GM23338 (cell line): ENCODE measurements at regions not wholly inside any gene's neighbourhood (a gene's known extent, or its start where the extent isn't known, plus 50 kb on each side); places are given as distances from the start of the nearest gene placed in this dataset.
A peak's percentile ranks its signal among the peaks of the same experiment; 100 is the strongest.

Experiments
- ATAC-seq: fragments of 200-7000 bp; cut with Tn5 transposase; 3 replicates; pipeline ENCODE4 v1.9.1; 2020
- DNase-seq: peaks from one replicate; pipeline ENCODE4 v3.0.0-alpha.2; 2015; ENCODE audit warnings: low spot score
- H2AFZ ChIP-seq: fragments of 200-600 bp; sonication (generic); 2 replicates; pipeline ENCODE4 v1.8.0; 2016; ENCODE audit warnings: antibody characterized with exemption, mild to moderate bottlenecking, moderate library complexity
- H3F3A ChIP-seq: fragments of 200-600 bp; sonication (generic); replicated peaks from 2 replicates; pipeline ENCODE4 v1.8.0; 2017; ENCODE audit warnings: antibody characterized with exemption, mixed run types, low read depth
- H3K27ac ChIP-seq: fragments of 200-600 bp; sonication (generic); 2 replicates; pipeline ENCODE4 v1.6.1; 2016; ENCODE audit warnings: low read depth
- H3K27me3 ChIP-seq: fragments of 200-600 bp; sonication (generic); 2 replicates; pipeline ENCODE4 v1.8.0; 2016; ENCODE audit warnings: mild to moderate bottlenecking, mixed run types, moderate library complexity; ENCODE audit not compliant: insufficient read depth
- H3K36me3 ChIP-seq: fragments of 200-600 bp; sonication (generic); 2 replicates; pipeline ENCODE4 v1.8.0; 2016; ENCODE audit warnings: mild to moderate bottlenecking; ENCODE audit not compliant: insufficient read depth
- H3K4me1 ChIP-seq: fragments of 200-600 bp; sonication (generic); 2 replicates; pipeline ENCODE4 v1.8.0; 2016; ENCODE audit warnings: mild to moderate bottlenecking, moderate library complexity; ENCODE audit not compliant: insufficient read depth
- H3K4me2 ChIP-seq: fragments of 200-600 bp; sonication (generic); 2 replicates; pipeline ENCODE4 v1.7.1; 2017; ENCODE audit warnings: mixed run types
- H3K4me3 ChIP-seq: fragments of 200-600 bp; sonication (generic); 2 replicates; pipeline ENCODE4 v1.6.1; 2016; ENCODE audit warnings: mixed run types
- H3K79me2 ChIP-seq: fragments of 200-600 bp; sonication (generic); replicated peaks from 2 replicates; pipeline ENCODE4 v1.8.0; 2017; ENCODE audit warnings: mild to moderate bottlenecking; ENCODE audit not compliant: insufficient read depth
- H3K9me2 ChIP-seq: fragments of 200-600 bp; sonication (generic); 2 replicates; pipeline ENCODE4 v1.8.0; 2017; ENCODE audit not compliant: insufficient read depth
- H4K20me1 ChIP-seq: fragments of 200-600 bp; sonication (generic); replicated peaks from 2 replicates; pipeline ENCODE4 v1.8.0; 2017; ENCODE audit warnings: mild to moderate bottlenecking; ENCODE audit not compliant: insufficient read depth
- H3K27ac Mint-ChIP-seq: 2 replicates; pipeline ENCODE4 v1.8.0; 2020; ENCODE audit warnings: inconsistent platforms, mild to moderate bottlenecking, moderate library complexity, mixed read lengths
- H3K27me3 Mint-ChIP-seq: 3 replicates; pipeline ENCODE4 v1.8.0; 2022; ENCODE audit warnings: low read depth, mild to moderate bottlenecking, moderate library complexity, mixed read lengths, inconsistent platforms; ENCODE audit not compliant: insufficient read depth, poor library complexity
- H3K36me3 Mint-ChIP-seq: 3 replicates; pipeline ENCODE4 v1.8.0; 2021; ENCODE audit warnings: low read depth, mild to moderate bottlenecking, inconsistent platforms, moderate library complexity, mixed read lengths
- H3K4me1 Mint-ChIP-seq: 3 replicates; pipeline ENCODE4 v1.8.0; 2020; ENCODE audit warnings: mild to moderate bottlenecking, inconsistent platforms, mixed read lengths
- H3K4me3 Mint-ChIP-seq: 3 replicates; pipeline ENCODE4 v1.8.0; 2021; ENCODE audit warnings: moderate library complexity, mild to moderate bottlenecking, inconsistent platforms, mixed read lengths
- H3K9me3 Mint-ChIP-seq: 3 replicates; pipeline ENCODE4 v1.8.0; 2020; ENCODE audit warnings: moderate library complexity, mild to moderate bottlenecking, inconsistent platforms, mixed read lengths
- CREB1 ChIP-seq: fragments of 250-450 bp; sonication (Bioruptor Pico); IDR thresholded peaks from 2 replicates; pipeline ENCODE4 v1.5.0; 2020; ENCODE audit warnings: low read depth, mild to moderate bottlenecking, moderate library complexity
- EZH2phosphoT487 ChIP-seq: fragments of 200-600 bp; sonication (generic); IDR thresholded peaks from one replicate; pipeline ENCODE4 v1.8.1; 2018; ENCODE audit warnings: antibody characterized with exemption; ENCODE audit not compliant: unreplicated experiment
- REST ChIP-seq: IDR thresholded peaks from one replicate; pipeline ENCODE4 v1.6.1; 2018; ENCODE audit warnings: antibody characterized with exemption; ENCODE audit not compliant: unreplicated experiment
- STAT1 ChIP-seq: IDR thresholded peaks from one replicate; pipeline ENCODE4 v1.6.1; 2016; ENCODE audit warnings: antibody characterized with exemption; ENCODE audit not compliant: unreplicated experiment
- ZNF114 ChIP-seq: fragments of 250-450 bp; sonication (Bioruptor Pico); IDR thresholded peaks from 2 replicates; pipeline ENCODE4 v1.5.0; 2020; ENCODE audit warnings: mild to moderate bottlenecking, moderate library complexity
- ZNF331 ChIP-seq: fragments of 250-450 bp; sonication (Bioruptor Pico); IDR thresholded peaks from 2 replicates; pipeline ENCODE4 v1.5.0; 2020; ENCODE audit warnings: low read depth, mild to moderate bottlenecking, moderate library complexity
- TF ChIP-seq, protein P1 (sequence below): IDR thresholded peaks from 2 replicates; pipeline ENCODE4 v1.6.1; 2016; ENCODE audit warnings: antibody characterized with exemption
- TF ChIP-seq, protein P2 (sequence below), 2 experiments: fragments of 200-600 bp in 1 of 2; sonication (generic) in 1 of 2; conservative IDR thresholded peaks; 2 replicates each; pipeline versions ENCODE4 v1.5.1 to v1.6.1; 2016 to 2017; ENCODE audit warnings: antibody characterized with exemption in 2 of 2, low read depth in 2 of 2, mild to moderate bottlenecking in 2 of 2, moderate library complexity in 1 of 2

- Histone ChIP-seq H3K36me3 (no peaks in the 10 kb centered on the region), H3K9me2 (0 out of 2 replicates have a peak, but pooled peaks cover 4% of the 10 kb centered on the region), H3K27me3 (no peaks in the 10 kb centered on the region), H3K4me2 (no peak overlapping the region), H3K4me1 (no peaks in the 10 kb centered on the region), H3F3A (no peaks in the 10 kb centered on the region), H3K79me2 (no peaks in the 10 kb centered on the region), H3K27ac (no peak overlapping the region), H4K20me1 (no peaks in the 10 kb centered on the region), H2AFZ (peak overlapping the region; percentile 60), H3K4me3 (no peak overlapping the region)
- Mint-ChIP-seq H3K4me1 (peaks cover 7% of the 10 kb centered on the region; the same call in 2 of the 3 replicates), H3K27me3 (no peaks in the 10 kb centered on the region), H3K4me3 (no peak overlapping the region), H3K36me3 (no peaks in the 10 kb centered on the region), H3K9me3 (no peaks in the 10 kb centered on the region), H3K27ac (no peak overlapping the region)
- ATAC-seq, result no peak
- DNase-seq, result no peak
- TF ChIP-seq, protein P1, sequence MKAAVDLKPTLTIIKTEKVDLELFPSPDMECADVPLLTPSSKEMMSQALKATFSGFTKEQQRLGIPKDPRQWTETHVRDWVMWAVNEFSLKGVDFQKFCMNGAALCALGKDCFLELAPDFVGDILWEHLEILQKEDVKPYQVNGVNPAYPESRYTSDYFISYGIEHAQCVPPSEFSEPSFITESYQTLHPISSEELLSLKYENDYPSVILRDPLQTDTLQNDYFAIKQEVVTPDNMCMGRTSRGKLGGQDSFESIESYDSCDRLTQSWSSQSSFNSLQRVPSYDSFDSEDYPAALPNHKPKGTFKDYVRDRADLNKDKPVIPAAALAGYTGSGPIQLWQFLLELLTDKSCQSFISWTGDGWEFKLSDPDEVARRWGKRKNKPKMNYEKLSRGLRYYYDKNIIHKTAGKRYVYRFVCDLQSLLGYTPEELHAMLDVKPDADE, result no peak
- TF ChIP-seq, protein P2, sequence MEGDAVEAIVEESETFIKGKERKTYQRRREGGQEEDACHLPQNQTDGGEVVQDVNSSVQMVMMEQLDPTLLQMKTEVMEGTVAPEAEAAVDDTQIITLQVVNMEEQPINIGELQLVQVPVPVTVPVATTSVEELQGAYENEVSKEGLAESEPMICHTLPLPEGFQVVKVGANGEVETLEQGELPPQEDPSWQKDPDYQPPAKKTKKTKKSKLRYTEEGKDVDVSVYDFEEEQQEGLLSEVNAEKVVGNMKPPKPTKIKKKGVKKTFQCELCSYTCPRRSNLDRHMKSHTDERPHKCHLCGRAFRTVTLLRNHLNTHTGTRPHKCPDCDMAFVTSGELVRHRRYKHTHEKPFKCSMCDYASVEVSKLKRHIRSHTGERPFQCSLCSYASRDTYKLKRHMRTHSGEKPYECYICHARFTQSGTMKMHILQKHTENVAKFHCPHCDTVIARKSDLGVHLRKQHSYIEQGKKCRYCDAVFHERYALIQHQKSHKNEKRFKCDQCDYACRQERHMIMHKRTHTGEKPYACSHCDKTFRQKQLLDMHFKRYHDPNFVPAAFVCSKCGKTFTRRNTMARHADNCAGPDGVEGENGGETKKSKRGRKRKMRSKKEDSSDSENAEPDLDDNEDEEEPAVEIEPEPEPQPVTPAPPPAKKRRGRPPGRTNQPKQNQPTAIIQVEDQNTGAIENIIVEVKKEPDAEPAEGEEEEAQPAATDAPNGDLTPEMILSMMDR (conservative IDR thresholded peaks at IDR 0.05; ENCODE audit: low read depth in 2 of 2), result no peak
- TF ChIP-seq STAT1 (no peak), REST (no peak), CREB1 (no peak), EZH2phosphoT487 (no peak), ZNF331 (CRISPR knock-in tag) (no peak), ZNF114 (CRISPR knock-in tag) (no peak)
Measured at GRCh38 chr15:72972362-72972761, 79.9 kb upstream of the NEO1 start.

- Histone ChIP-seq H3K36me3 (no peaks in the 10 kb centered on the region), H3K9me2 (0 out of 2 replicates have a peak, but pooled peaks cover 3% of the 10 kb centered on the region), H3K4me2 (no peak overlapping the region), H3F3A (no peaks in the 10 kb centered on the region), H3K79me2 (no peaks in the 10 kb centered on the region), H3K27me3 (no peaks in the 10 kb centered on the region), H3K27ac (no peak overlapping the region), H3K4me3 (no peak overlapping the region), H4K20me1 (no peaks in the 10 kb centered on the region), H2AFZ (peak overlapping the region; percentile 60), H3K4me1 (no peaks in the 10 kb centered on the region)
- H3K36me3 Mint-ChIP-seq, result no peaks in the 10 kb centered on the region
- no peak for DNase-seq
- H3K4me3 Mint-ChIP-seq, result no peak overlapping the region
- TF ChIP-seq, protein P1, result no peak
- no peak for TF ChIP-seq REST
- TF ChIP-seq STAT1, result no peak
- no peak for TF ChIP-seq ZNF114 (CRISPR knock-in tag)
- no peak for TF ChIP-seq ZNF331 (CRISPR knock-in tag)
- H3K9me3 Mint-ChIP-seq, result no peaks in the 10 kb centered on the region
- no peak overlapping the region for H3K27ac Mint-ChIP-seq
- peaks cover 7% of the 10 kb centered on the region; the same call in 2 of the 3 replicates for H3K4me1 Mint-ChIP-seq
- no peaks in the 10 kb centered on the region for H3K27me3 Mint-ChIP-seq
- ATAC-seq, result no peak
Measured at GRCh38 chr15:72971766-72972165, 80.5 kb upstream of the NEO1 start.
